ENCODE measurements at regions not wholly inside any gene's neighbourhood (a gene's known extent, or its start where the extent isn't known, plus 50 kb on each side); places are given as distances from the start of the nearest gene placed in this dataset.

GRCh38 chr6:144613859-144614258 is 328.7 kb downstream of the UTRN start:
- H3K4me1 ChIP-seq (ENCODE audit: control insufficient read depth, low read length), result no peaks in the 10 kb centered on the region

GRCh38 chr6:144615870-144616269 is 330.7 kb downstream of the UTRN start:
- no peak for TF ChIP-seq EZH2phosphoT487 (IDR thresholded peaks at IDR 0.05; ENCODE audit: borderline replicate concordance, low read length)
- Histone ChIP-seq H3K79me2 (ENCODE audit: control insufficient read depth, low read length) (no peaks in the 10 kb centered on the region), H3K4me1 (ENCODE audit: control insufficient read depth, low read length) (no peaks in the 10 kb centered on the region), H4K20me1 (ENCODE audit: control insufficient read depth, insufficient read depth, low read depth, low read length) (no peaks in the 10 kb centered on the region), H3K27me3 (ENCODE audit: control insufficient read depth, low read length) (no peaks in the 10 kb centered on the region), H3K4me3 (ENCODE audit: low read length) (no peak overlapping the region), H3K36me3 (ENCODE audit: control insufficient read depth, low read length) (no peaks in the 10 kb centered on the region), H3K27ac (ENCODE audit: low read depth, low read length) (no peak overlapping the region), H3F3A (ENCODE audit: control insufficient read depth, insufficient read depth) (no peaks in the 10 kb centered on the region), H3K9me2 (replicated peaks; ENCODE audit: control insufficient read depth, low read length) (no peaks in the 10 kb centered on the region), H3K9me3 (ENCODE audit: control insufficient read depth, insufficient read depth, low read length) (no peaks in the 10 kb centered on the region), H3K4me2 (ENCODE audit: low read length) (no peak overlapping the region)

More at GRCh38 chr6:144613859-144614258, 328.7 kb downstream of the UTRN start:
- TF ChIP-seq EZH2phosphoT487 (IDR thresholded peaks at IDR 0.05; ENCODE audit: borderline replicate concordance, low read length) (no peak), CTCF (IDR thresholded peaks at IDR 0.05; ENCODE audit: low read depth, low read length, poor library complexity, severe bottlenecking) (no peak)
- no peaks in the 10 kb centered on the region for H3K79me2 ChIP-seq (ENCODE audit: control insufficient read depth, low read length)
- no peak overlapping the region for H3K4me3 ChIP-seq (ENCODE audit: low read length)
- no peak overlapping the region for H3K4me2 ChIP-seq (ENCODE audit: low read length)
- H3K27me3 ChIP-seq (ENCODE audit: control insufficient read depth, low read length), result no peaks in the 10 kb centered on the region
- H3K27ac ChIP-seq (ENCODE audit: low read depth, low read length), result no peak overlapping the region
- H3F3A ChIP-seq (ENCODE audit: control insufficient read depth, insufficient read depth), result no peaks in the 10 kb centered on the region
- no peaks in the 10 kb centered on the region for H3K36me3 ChIP-seq (ENCODE audit: control insufficient read depth, low read length)
- no peaks in the 10 kb centered on the region for H4K20me1 ChIP-seq (ENCODE audit: control insufficient read depth, insufficient read depth, low read depth, low read length)
- H3K9me2 ChIP-seq (replicated peaks; ENCODE audit: control insufficient read depth, low read length), result no peaks in the 10 kb centered on the region
- no peaks in the 10 kb centered on the region for H3K9me3 ChIP-seq (ENCODE audit: control insufficient read depth, insufficient read depth, low read length)

- no peak overlapping the region for H3K27ac ChIP-seq (ENCODE audit: low read depth, low read length)
- H3K27me3 ChIP-seq (ENCODE audit: control insufficient read depth, low read length), result no peaks in the 10 kb centered on the region
- H4K20me1 ChIP-seq (ENCODE audit: control insufficient read depth, insufficient read depth, low read depth, low read length), result no peaks in the 10 kb centered on the region
- no peaks in the 10 kb centered on the region for H3K4me1 ChIP-seq (ENCODE audit: control insufficient read depth, low read length)
- TF ChIP-seq CTCF (IDR thresholded peaks at IDR 0.05; ENCODE audit: low read depth, low read length, poor library complexity, severe bottlenecking) (no peak), EZH2phosphoT487 (IDR thresholded peaks at IDR 0.05; ENCODE audit: borderline replicate concordance, low read length) (no peak)
- no peaks in the 10 kb centered on the region for H3K36me3 ChIP-seq (ENCODE audit: control insufficient read depth, low read length)
- H3K9me3 ChIP-seq (ENCODE audit: control insufficient read depth, insufficient read depth, low read length), result no peaks in the 10 kb centered on the region
- H3K4me2 ChIP-seq (ENCODE audit: low read length), result no peak overlapping the region
- H3K9me2 ChIP-seq (replicated peaks; ENCODE audit: control insufficient read depth, low read length), result no peaks in the 10 kb centered on the region
- no peaks in the 10 kb centered on the region for H3K79me2 ChIP-seq (ENCODE audit: control insufficient read depth, low read length)
- no peaks in the 10 kb centered on the region for H3F3A ChIP-seq (ENCODE audit: control insufficient read depth, insufficient read depth)
- no peak overlapping the region for H3K4me3 ChIP-seq (ENCODE audit: low read length)
These were observed 332.1 kb downstream of the UTRN start for GRCh38 chr6:144617191-144617590.

GRCh38 chr6:144617708-144618107 is 332.6 kb downstream of the UTRN start:
- TF ChIP-seq EZH2phosphoT487 (IDR thresholded peaks at IDR 0.05; ENCODE audit: borderline replicate concordance, low read length) (no peak), CTCF (IDR thresholded peaks at IDR 0.05; ENCODE audit: low read depth, low read length, poor library complexity, severe bottlenecking) (no peak)
- no peaks in the 10 kb centered on the region for H3K9me3 ChIP-seq (ENCODE audit: control insufficient read depth, insufficient read depth, low read length)
- H3K36me3 ChIP-seq (ENCODE audit: control insufficient read depth, low read length), result no peaks in the 10 kb centered on the region
- H3K79me2 ChIP-seq (ENCODE audit: control insufficient read depth, low read length), result no peaks in the 10 kb centered on the region
- no peak overlapping the region for H3K27ac ChIP-seq (ENCODE audit: low read depth, low read length)
- H3K27me3 ChIP-seq (ENCODE audit: control insufficient read depth, low read length), result no peaks in the 10 kb centered on the region
- no peaks in the 10 kb centered on the region for H3F3A ChIP-seq (ENCODE audit: control insufficient read depth, insufficient read depth)
- no peaks in the 10 kb centered on the region for H4K20me1 ChIP-seq (ENCODE audit: control insufficient read depth, insufficient read depth, low read depth, low read length)
- H3K4me3 ChIP-seq (ENCODE audit: low read length), result no peak overlapping the region
- H3K4me2 ChIP-seq (ENCODE audit: low read length), result no peak overlapping the region
- no peaks in the 10 kb centered on the region for H3K9me2 ChIP-seq (replicated peaks; ENCODE audit: control insufficient read depth, low read length)
- H3K4me1 ChIP-seq (ENCODE audit: control insufficient read depth, low read length), result no peaks in the 10 kb centered on the region
